Astrocyte (in vitro differentiated cells and primary cell): ENCODE measurements at regions not wholly inside any gene's neighbourhood (a gene's known extent, or its start where the extent isn't known, plus 50 kb on each side); places are given as distances from the start of the nearest gene placed in this dataset.
A peak's percentile ranks its signal among the peaks of the same experiment; 100 is the strongest.

Experiments
- DNase-seq: peaks from one replicate; pipeline ENCODE4 v3.0.0-alpha.2; 2010; ENCODE audit warnings: low read depth
- FAIRE-seq: peaks from 2 replicates; lab custom pipeline; 2011; peaks lifted over from hg19 to GRCh38; lab: Jason Lieb, UNC
- H2AFZ ChIP-seq: 2 replicates; pipeline ENCODE4 v1.6.0; 2012; ENCODE audit warnings: low read depth, low read length, inconsistent platforms
- H3K27ac ChIP-seq: 2 replicates; pipeline ENCODE4 v1.5.1; 2011; ENCODE audit warnings: low read depth, low read length, inconsistent platforms
- H3K27me3 ChIP-seq: 2 replicates; pipeline ENCODE4 v1.6.0; 2011; ENCODE audit warnings: low read length, inconsistent platforms; ENCODE audit not compliant: insufficient read depth
- H3K36me3 ChIP-seq: 2 replicates; pipeline ENCODE4 v1.5.1; 2011; ENCODE audit warnings: low read length, inconsistent platforms; ENCODE audit not compliant: insufficient read depth
- H3K4me1 ChIP-seq: 2 replicates; pipeline ENCODE4 v1.5.1; 2011; ENCODE audit warnings: low read length, inconsistent platforms; ENCODE audit not compliant: insufficient read depth
- H3K4me2 ChIP-seq: 2 replicates; pipeline ENCODE4 v1.6.0; 2012; ENCODE audit warnings: low read length, inconsistent platforms
- H3K4me3 ChIP-seq: 2 replicates; pipeline ENCODE4 v1.5.1; 2011; ENCODE audit warnings: low read depth, mild to moderate bottlenecking, low read length, inconsistent platforms; ENCODE audit not compliant: insufficient read depth
- H3K79me2 ChIP-seq: 2 replicates; pipeline ENCODE4 v1.6.0; 2012; ENCODE audit warnings: mild to moderate bottlenecking, low read length, inconsistent platforms; ENCODE audit not compliant: insufficient read depth
- H3K9ac ChIP-seq: 2 replicates; pipeline ENCODE4 v1.6.0; 2012; ENCODE audit warnings: mild to moderate bottlenecking, low read length, inconsistent platforms
- H3K9me3 ChIP-seq: 2 replicates; pipeline ENCODE4 v1.5.1; 2012; ENCODE audit warnings: low read depth, mild to moderate bottlenecking, low read length, inconsistent platforms; ENCODE audit not compliant: insufficient read depth
- H4K20me1 ChIP-seq: 2 replicates; pipeline ENCODE4 v1.6.0; 2012; ENCODE audit warnings: low read length, inconsistent platforms; ENCODE audit not compliant: insufficient read depth
- H3K27ac Mint-ChIP-seq: one replicate; pipeline ENCODE4 v1.8.0; 2021; ENCODE audit warnings: mild to moderate bottlenecking, mixed read lengths; ENCODE audit not compliant: unreplicated experiment
- H3K27me3 Mint-ChIP-seq: one replicate; pipeline ENCODE4 v1.8.0; 2021; ENCODE audit warnings: low read depth, mixed read lengths; ENCODE audit not compliant: unreplicated experiment
- H3K36me3 Mint-ChIP-seq: one replicate; pipeline ENCODE4 v1.8.0; 2021; ENCODE audit warnings: low read depth, mixed read lengths; ENCODE audit not compliant: unreplicated experiment
- H3K4me1 Mint-ChIP-seq: one replicate; pipeline ENCODE4 v1.8.0; 2021; ENCODE audit warnings: low read depth, mixed read lengths; ENCODE audit not compliant: unreplicated experiment
- H3K4me3 Mint-ChIP-seq: one replicate; pipeline ENCODE4 v1.8.0; 2021; ENCODE audit warnings: mild to moderate bottlenecking, moderate library complexity, mixed read lengths; ENCODE audit not compliant: unreplicated experiment
- H3K9me3 Mint-ChIP-seq: one replicate; pipeline ENCODE4 v1.8.0; 2021; ENCODE audit warnings: mild to moderate bottlenecking, mixed read lengths; ENCODE audit not compliant: unreplicated experiment
- EZH2 ChIP-seq: IDR thresholded peaks from 2 replicates; pipeline ENCODE4 v1.6.1; 2012; ENCODE audit warnings: mild to moderate bottlenecking, low read length, inconsistent platforms; ENCODE audit not compliant: insufficient read depth
- TF ChIP-seq, protein P1 (sequence below): IDR thresholded peaks from 2 replicates; pipeline ENCODE4 v1.5.1; 2011; ENCODE audit warnings: low read depth, mild to moderate bottlenecking, inconsistent platforms, low read length, moderate library complexity; ENCODE audit not compliant: insufficient read depth

DNA sequence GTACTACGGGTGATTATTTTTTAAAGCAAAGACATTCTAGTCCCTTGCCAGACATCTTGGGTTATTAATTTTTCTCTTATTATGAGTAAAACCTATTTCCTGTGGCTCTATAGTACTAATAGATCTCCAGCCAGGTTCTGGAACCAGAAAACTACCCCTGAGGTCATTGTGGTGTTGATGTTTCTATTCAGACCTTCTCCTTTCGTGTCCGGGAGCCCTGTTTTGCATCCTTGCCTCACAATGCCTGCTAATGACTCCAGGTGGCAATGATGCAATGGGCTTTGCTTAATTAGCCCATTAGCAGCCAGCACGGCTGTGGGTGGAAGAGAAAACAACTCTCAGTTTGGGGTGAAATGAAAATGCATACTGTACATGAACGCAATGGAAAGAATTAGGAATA, 62.9 kb upstream of the ARG1 start:
- no peaks in the 10 kb centered on the region for H3K36me3 Mint-ChIP-seq
- H2AFZ ChIP-seq = no peak overlapping the region
- FAIRE-seq (no peak), DNase-seq (no peak)
- H3K27ac Mint-ChIP-seq = no peak overlapping the region
- H3K4me2 ChIP-seq = no peak overlapping the region
- no peak overlapping the region for H3K27ac ChIP-seq
- no peak overlapping the region for H3K4me3 Mint-ChIP-seq
- H3K9me3 ChIP-seq = no peaks in the 10 kb centered on the region
- TF ChIP-seq EZH2 = no peak
- TF ChIP-seq, protein P1, sequence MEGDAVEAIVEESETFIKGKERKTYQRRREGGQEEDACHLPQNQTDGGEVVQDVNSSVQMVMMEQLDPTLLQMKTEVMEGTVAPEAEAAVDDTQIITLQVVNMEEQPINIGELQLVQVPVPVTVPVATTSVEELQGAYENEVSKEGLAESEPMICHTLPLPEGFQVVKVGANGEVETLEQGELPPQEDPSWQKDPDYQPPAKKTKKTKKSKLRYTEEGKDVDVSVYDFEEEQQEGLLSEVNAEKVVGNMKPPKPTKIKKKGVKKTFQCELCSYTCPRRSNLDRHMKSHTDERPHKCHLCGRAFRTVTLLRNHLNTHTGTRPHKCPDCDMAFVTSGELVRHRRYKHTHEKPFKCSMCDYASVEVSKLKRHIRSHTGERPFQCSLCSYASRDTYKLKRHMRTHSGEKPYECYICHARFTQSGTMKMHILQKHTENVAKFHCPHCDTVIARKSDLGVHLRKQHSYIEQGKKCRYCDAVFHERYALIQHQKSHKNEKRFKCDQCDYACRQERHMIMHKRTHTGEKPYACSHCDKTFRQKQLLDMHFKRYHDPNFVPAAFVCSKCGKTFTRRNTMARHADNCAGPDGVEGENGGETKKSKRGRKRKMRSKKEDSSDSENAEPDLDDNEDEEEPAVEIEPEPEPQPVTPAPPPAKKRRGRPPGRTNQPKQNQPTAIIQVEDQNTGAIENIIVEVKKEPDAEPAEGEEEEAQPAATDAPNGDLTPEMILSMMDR = no peak
- no peaks in the 10 kb centered on the region for H3K27me3 ChIP-seq
- H3K27me3 Mint-ChIP-seq = no peaks in the 10 kb centered on the region
- no peak overlapping the region for H3K4me3 ChIP-seq
- no peaks in the 10 kb centered on the region for H4K20me1 ChIP-seq
- H3K36me3 ChIP-seq = no peaks in the 10 kb centered on the region
- H3K9me3 Mint-ChIP-seq = no peaks in the 10 kb centered on the region
- no peaks in the 10 kb centered on the region for H3K79me2 ChIP-seq
- no peaks in the 10 kb centered on the region for H3K4me1 Mint-ChIP-seq
- H3K4me1 ChIP-seq = no peaks in the 10 kb centered on the region
- no peak overlapping the region for H3K9ac ChIP-seq

DNA sequence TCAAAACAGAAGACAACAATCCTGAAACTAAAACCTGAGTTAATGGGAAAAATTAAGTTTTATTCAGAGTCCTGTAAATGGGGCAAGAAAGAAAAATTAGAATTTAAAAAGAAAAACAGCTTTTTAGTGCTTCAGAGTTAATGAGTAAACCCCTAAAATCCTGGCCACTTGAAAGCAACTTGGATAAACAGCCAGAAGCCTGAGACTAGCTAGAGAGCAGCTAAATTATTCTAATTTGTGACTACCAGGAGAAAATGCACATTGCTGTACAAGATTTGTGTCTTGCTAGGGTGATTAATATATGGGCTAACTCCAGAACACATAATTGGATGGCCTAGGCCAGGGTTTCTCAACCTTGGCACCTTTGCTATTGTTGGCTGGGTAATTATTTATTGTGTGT, 62.4 kb upstream of the ARG1 start:
- Histone ChIP-seq H3K4me1 (no peaks in the 10 kb centered on the region), H3K36me3 (no peaks in the 10 kb centered on the region), H3K4me3 (no peak overlapping the region), H3K9me3 (no peaks in the 10 kb centered on the region), H3K27me3 (no peaks in the 10 kb centered on the region), H4K20me1 (no peaks in the 10 kb centered on the region), H3K4me2 (no peak overlapping the region), H3K9ac (no peak overlapping the region), H3K27ac (no peak overlapping the region), H3K79me2 (no peaks in the 10 kb centered on the region), H2AFZ (no peak overlapping the region)
- H3K36me3 Mint-ChIP-seq = no peaks in the 10 kb centered on the region
- no peaks in the 10 kb centered on the region for H3K4me1 Mint-ChIP-seq
- H3K27me3 Mint-ChIP-seq = no peaks in the 10 kb centered on the region
- TF ChIP-seq EZH2 = no peak
- TF ChIP-seq, protein P1 = no peak
- H3K4me3 Mint-ChIP-seq = no peak overlapping the region
- H3K9me3 Mint-ChIP-seq = no peaks in the 10 kb centered on the region
- H3K27ac Mint-ChIP-seq = no peak overlapping the region
- no peak for DNase-seq
- no peak for FAIRE-seq

DNA sequence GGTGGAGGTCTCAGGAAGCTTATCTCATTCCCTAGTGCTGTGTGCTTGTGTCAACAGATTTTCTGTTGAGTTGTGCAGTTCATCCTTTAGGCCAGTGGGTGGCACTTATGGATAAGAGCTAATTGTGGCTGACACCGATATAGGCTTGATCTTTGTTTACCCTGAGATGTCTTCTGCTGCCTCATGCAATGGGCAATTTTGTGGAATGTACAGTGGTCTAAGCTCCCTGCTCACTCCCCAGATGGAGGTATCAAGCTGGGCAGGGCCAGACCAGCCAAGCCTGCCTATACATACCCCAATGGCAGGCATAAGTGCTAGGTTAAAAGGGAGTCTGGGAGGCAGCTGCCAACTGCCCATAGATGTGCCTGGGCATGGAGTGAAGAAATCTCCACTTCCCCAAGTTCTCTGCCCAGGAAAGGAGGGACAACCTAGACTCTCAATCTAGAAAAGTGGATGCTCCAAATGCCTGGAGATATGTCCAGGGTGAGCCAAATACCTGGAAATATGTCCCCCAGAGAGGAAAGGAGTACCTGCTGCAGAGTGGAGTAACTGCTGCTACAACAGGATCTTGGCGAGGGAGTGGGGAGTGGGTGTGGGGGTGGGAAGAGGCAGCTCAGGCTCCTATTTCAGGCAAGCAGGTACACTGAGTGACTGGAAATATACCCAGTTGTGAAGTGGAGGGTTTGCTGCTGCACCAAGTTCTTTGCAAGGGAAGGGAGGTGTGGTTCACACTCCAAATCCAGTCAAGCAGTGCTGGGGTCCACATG, 53.2 kb upstream of the ARG1 start:
- Histone ChIP-seq H3K27ac (no peak overlapping the region), H4K20me1 (no peaks in the 10 kb centered on the region), H3K4me3 (no peak overlapping the region), H2AFZ (peak overlapping the region; percentile 32), H3K36me3 (no peaks in the 10 kb centered on the region), H3K27me3 (no peaks in the 10 kb centered on the region), H3K9ac (no peak overlapping the region), H3K4me2 (no peak overlapping the region), H3K4me1 (no peaks in the 10 kb centered on the region), H3K79me2 (no peaks in the 10 kb centered on the region), H3K9me3 (no peaks in the 10 kb centered on the region)
- TF ChIP-seq EZH2 = no peak
- TF ChIP-seq, protein P1 = peak; percentile 58
- DNase-seq = peak; percentile 30
- no peak overlapping the region for H3K27ac Mint-ChIP-seq
- no peaks in the 10 kb centered on the region for H3K9me3 Mint-ChIP-seq
- no peaks in the 10 kb centered on the region for H3K4me1 Mint-ChIP-seq
- H3K27me3 Mint-ChIP-seq = no peaks in the 10 kb centered on the region
- no peak overlapping the region for H3K4me3 Mint-ChIP-seq
- FAIRE-seq = no peak
- H3K36me3 Mint-ChIP-seq = no peaks in the 10 kb centered on the region
